Brain microvascular endothelial cell (primary cell): ENCODE measurements at regions not wholly inside any gene's neighbourhood (a gene's known extent, or its start where the extent isn't known, plus 50 kb on each side); places are given as distances from the start of the nearest gene placed in this dataset.

Experiments
- DNase-seq: peaks from one replicate; pipeline ENCODE4 v3.0.0-alpha.2; 2020
- H3K27ac ChIP-seq: fragments of 250-450 bp; sonication (Bioruptor Pico); 2 replicates; pipeline ENCODE4 v1.5.1; 2020; ENCODE audit warnings: mild to moderate bottlenecking, moderate library complexity
- H3K27me3 ChIP-seq: fragments of 250-450 bp; sonication (Bioruptor Pico); replicated peaks from 2 replicates; pipeline ENCODE4 v1.5.1; 2020; ENCODE audit warnings: mild to moderate bottlenecking
- H3K36me3 ChIP-seq: fragments of 250-450 bp; sonication (Bioruptor Pico); replicated peaks from 2 replicates; pipeline ENCODE4 v1.5.1; 2020; ENCODE audit warnings: mild to moderate bottlenecking
- H3K4me3 ChIP-seq: 2 replicates; pipeline ENCODE4 v1.5.1; 2011; ENCODE audit warnings: low read depth, mild to moderate bottlenecking, control low read depth, low read length, moderate library complexity
- CTCF ChIP-seq: IDR thresholded peaks from 2 replicates; pipeline ENCODE4 v1.5.1; 2011; ENCODE audit warnings: low read depth, mild to moderate bottlenecking, moderate library complexity, low read length, control low read depth, inconsistent platforms; ENCODE audit errors: missing control alignments
- in situ Hi-C: cut with HindIII; loops from 2 replicates; pipeline ENCODE4 v1.10.0; 2017; ENCODE audit warnings: low sequenced_read_pairs, low pct_ligation_motif_present

GRCh38 chr5:124796495-124796894 lies 50.1 kb upstream of the ZNF608 start:
- no peak for DNase-seq
- no peak overlapping the region for H3K4me3 ChIP-seq
- H3K27ac ChIP-seq, result no peak overlapping the region
- H3K27me3 ChIP-seq, result no peaks in the 10 kb centered on the region
- in situ Hi-C loops, result no loop called here
- no peak for TF ChIP-seq CTCF
- no peaks in the 10 kb centered on the region for H3K36me3 ChIP-seq

- H3K4me3 ChIP-seq, result no peak overlapping the region
- no peaks in the 10 kb centered on the region for H3K36me3 ChIP-seq
- in situ Hi-C loops, result no loop called here
- no peak for TF ChIP-seq CTCF
- H3K27ac ChIP-seq, result no peak overlapping the region
- no peak for DNase-seq
- H3K27me3 ChIP-seq, result no peaks in the 10 kb centered on the region
Observed at GRCh38 chr5:124797665-124798087, 51.2 kb upstream of the ZNF608 start.

- TF ChIP-seq CTCF, result no peak
- in situ Hi-C loops, result no loop called here
- H3K27me3 ChIP-seq, result no peaks in the 10 kb centered on the region
Observed at GRCh38 chr5:124798890-124799289, 52.5 kb upstream of the ZNF608 start.

GRCh38 chr5:124801551-124801950 lies 55.1 kb upstream of the ZNF608 start:
- no peak overlapping the region for H3K27ac ChIP-seq
- DNase-seq, result no peak
- no peak for TF ChIP-seq CTCF
- in situ Hi-C loops, result no loop called here
- H3K27me3 ChIP-seq, result no peaks in the 10 kb centered on the region
- no peaks in the 10 kb centered on the region for H3K36me3 ChIP-seq
- H3K4me3 ChIP-seq, result no peak overlapping the region

More at GRCh38 chr5:124798890-124799289, 52.5 kb upstream of the ZNF608 start:
- Histone ChIP-seq H3K36me3 (no peaks in the 10 kb centered on the region), H3K4me3 (no peak overlapping the region), H3K27ac (no peak overlapping the region)
- no peak for DNase-seq

- TF ChIP-seq CTCF, result no peak
- no peaks in the 10 kb centered on the region for H3K27me3 ChIP-seq
- no peak overlapping the region for H3K27ac ChIP-seq
- in situ Hi-C loops, result no loop called here
- no peak for DNase-seq
- no peak overlapping the region for H3K4me3 ChIP-seq
- H3K36me3 ChIP-seq, result no peaks in the 10 kb centered on the region
Observed at GRCh38 chr5:124803617-124804323, 57.3 kb upstream of the ZNF608 start.

GRCh38 chr5:124806026-124806372 lies 59.6 kb upstream of the ZNF608 start:
- no peaks in the 10 kb centered on the region for H3K36me3 ChIP-seq
- H3K4me3 ChIP-seq, result no peak overlapping the region
- no peaks in the 10 kb centered on the region for H3K27me3 ChIP-seq
- H3K27ac ChIP-seq, result no peak overlapping the region
- no peak for DNase-seq
- in situ Hi-C loops, result no loop called here
- TF ChIP-seq CTCF, result no peak
